ENCODE measurements at regions not wholly inside any gene's neighbourhood (a gene's known extent, or its start where the extent isn't known, plus 50 kb on each side); places are given as distances from the start of the nearest gene placed in this dataset.

DNA sequence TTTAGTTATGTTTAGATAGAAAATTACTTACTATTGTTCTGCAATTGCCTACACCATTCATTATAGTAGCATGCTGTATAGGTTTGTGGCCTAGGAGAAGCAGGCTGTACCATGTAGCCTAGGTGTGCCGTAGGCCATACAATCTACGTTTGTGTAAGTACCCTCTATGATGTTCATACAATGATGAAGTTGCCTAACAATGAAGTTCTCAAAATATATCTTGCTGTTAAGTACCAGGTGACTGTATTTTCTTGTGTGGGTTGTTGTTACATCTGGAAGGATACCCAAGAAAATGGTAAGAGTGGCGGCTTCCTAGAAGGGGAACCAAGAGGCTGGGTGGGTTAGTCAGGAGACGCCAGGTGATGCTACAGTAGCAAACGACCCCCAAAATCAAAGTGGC, 88.3 kb upstream of the FOXF1 start:
- TF ChIP-seq, protein P1, sequence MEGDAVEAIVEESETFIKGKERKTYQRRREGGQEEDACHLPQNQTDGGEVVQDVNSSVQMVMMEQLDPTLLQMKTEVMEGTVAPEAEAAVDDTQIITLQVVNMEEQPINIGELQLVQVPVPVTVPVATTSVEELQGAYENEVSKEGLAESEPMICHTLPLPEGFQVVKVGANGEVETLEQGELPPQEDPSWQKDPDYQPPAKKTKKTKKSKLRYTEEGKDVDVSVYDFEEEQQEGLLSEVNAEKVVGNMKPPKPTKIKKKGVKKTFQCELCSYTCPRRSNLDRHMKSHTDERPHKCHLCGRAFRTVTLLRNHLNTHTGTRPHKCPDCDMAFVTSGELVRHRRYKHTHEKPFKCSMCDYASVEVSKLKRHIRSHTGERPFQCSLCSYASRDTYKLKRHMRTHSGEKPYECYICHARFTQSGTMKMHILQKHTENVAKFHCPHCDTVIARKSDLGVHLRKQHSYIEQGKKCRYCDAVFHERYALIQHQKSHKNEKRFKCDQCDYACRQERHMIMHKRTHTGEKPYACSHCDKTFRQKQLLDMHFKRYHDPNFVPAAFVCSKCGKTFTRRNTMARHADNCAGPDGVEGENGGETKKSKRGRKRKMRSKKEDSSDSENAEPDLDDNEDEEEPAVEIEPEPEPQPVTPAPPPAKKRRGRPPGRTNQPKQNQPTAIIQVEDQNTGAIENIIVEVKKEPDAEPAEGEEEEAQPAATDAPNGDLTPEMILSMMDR (IDR thresholded peaks at IDR 0.05; ENCODE audit: insufficient read depth, low read length), result no peak
- no peak for TF ChIP-seq GABPA (IDR thresholded peaks at IDR 0.05; ENCODE audit: low read depth)

Data from HL-60 (cell line).